ENCODE measurements at regions not wholly inside any gene's neighbourhood (a gene's known extent, or its start where the extent isn't known, plus 50 kb on each side); places are given as distances from the start of the nearest gene placed in this dataset.

- TF ChIP-seq HNRNPL (IDR thresholded peaks at IDR 0.05; ENCODE audit: low read depth, low read length) (no peak), RAD21 (CRISPR knock-in tag; IDR thresholded peaks at IDR 0.05) (no peak), ESRRA (CRISPR knock-in tag; IDR thresholded peaks at IDR 0.05; ENCODE audit: low read depth) (no peak), POLR2AphosphoS5 (IDR thresholded peaks at IDR 0.05; ENCODE audit: low read depth, low read length) (no peak), ZNF124 (CRISPR knock-in tag; IDR thresholded peaks at IDR 0.05) (no peak), CTCF (CRISPR knock-in tag; IDR thresholded peaks at IDR 0.05) (no peak), ZBTB21 (CRISPR knock-in tag; IDR thresholded peaks at IDR 0.05) (no peak), HDAC2 (CRISPR knock-in tag; IDR thresholded peaks at IDR 0.05) (no peak), ZXDC (CRISPR knock-in tag; IDR thresholded peaks at IDR 0.05) (no peak)
These were observed 51.8 kb upstream of the DUSP5 start for GRCh38 chr10:110445871-110446270.

All from HepG2 (cell line).